Astrocyte of the spinal cord (primary cell): ENCODE measurements at regions not wholly inside any gene's neighbourhood (a gene's known extent, or its start where the extent isn't known, plus 50 kb on each side); places are given as distances from the start of the nearest gene placed in this dataset.
"Not testable (repeated sequence)": the region's sequence is repeated elsewhere in the genome, so short reads cannot be mapped to it uniquely, and the experiment has no call there.

ENCODE experiments used
- DNase-seq: peaks from one replicate; pipeline ENCODE4 v3.0.0; 2011; ENCODE audit warnings: low read depth, low spot score
- H3K4me3 ChIP-seq: 2 replicates; pipeline ENCODE4 v1.5.1; 2011; ENCODE audit warnings: low read depth, mild to moderate bottlenecking, low read length, moderate library complexity
- in situ Hi-C: cut with HindIII; loops from 2 replicates; pipeline ENCODE4 v1.10.0; 2017; ENCODE audit warnings: low sequenced_read_pairs
- TF ChIP-seq, protein P1 (sequence below): IDR thresholded peaks from 2 replicates; pipeline ENCODE4 v1.5.1; 2012; ENCODE audit warnings: low read depth, mild to moderate bottlenecking, low read length, inconsistent platforms

DNA sequence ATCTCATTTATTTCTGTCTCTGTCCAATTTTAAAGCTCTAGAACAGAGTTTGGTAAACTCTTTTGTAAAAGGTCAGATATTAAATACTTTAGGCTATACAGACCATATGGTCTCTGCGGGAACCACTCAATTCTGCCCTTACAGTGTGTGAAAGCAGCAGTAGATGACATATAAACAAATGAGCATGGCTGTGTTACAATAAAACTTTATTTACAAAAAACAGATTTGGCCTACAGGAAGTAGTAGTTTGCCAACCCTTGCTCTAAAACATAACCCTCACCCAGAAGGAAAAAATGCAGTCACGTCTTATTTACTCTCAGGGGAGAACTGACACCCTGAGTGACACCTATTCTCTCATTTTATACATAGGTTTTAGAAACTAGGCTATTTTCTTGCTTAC, 220.4 kb downstream of the DEPDC1B start:
- no peak for DNase-seq
- H3K4me3 ChIP-seq = no peak overlapping the region
- TF ChIP-seq, protein P1, sequence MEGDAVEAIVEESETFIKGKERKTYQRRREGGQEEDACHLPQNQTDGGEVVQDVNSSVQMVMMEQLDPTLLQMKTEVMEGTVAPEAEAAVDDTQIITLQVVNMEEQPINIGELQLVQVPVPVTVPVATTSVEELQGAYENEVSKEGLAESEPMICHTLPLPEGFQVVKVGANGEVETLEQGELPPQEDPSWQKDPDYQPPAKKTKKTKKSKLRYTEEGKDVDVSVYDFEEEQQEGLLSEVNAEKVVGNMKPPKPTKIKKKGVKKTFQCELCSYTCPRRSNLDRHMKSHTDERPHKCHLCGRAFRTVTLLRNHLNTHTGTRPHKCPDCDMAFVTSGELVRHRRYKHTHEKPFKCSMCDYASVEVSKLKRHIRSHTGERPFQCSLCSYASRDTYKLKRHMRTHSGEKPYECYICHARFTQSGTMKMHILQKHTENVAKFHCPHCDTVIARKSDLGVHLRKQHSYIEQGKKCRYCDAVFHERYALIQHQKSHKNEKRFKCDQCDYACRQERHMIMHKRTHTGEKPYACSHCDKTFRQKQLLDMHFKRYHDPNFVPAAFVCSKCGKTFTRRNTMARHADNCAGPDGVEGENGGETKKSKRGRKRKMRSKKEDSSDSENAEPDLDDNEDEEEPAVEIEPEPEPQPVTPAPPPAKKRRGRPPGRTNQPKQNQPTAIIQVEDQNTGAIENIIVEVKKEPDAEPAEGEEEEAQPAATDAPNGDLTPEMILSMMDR = no peak
- in situ Hi-C loops = no loop called here

DNA sequence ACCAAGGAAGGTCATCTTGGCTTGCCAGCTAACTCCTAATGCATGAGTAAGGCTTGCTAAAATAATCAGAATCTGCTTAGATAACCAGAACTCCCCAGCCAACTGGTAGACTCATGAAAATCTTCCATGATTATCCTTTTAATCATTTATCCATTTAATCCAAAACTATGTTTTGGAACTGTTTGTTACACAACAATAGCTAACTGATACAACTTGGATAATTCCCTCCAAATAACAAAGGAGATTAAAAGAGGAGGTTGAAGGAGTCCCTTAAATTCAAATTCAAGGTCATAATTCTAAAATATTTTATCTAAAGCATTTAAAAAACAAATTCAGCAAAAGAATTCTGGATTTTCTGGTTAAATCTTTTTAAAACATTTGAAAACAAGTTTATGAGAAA, 222.1 kb downstream of the DEPDC1B start:
- DNase-seq = no peak
- H3K4me3 ChIP-seq = no peak overlapping the region
- in situ Hi-C loops = no loop called here
- TF ChIP-seq, protein P1 = no peak

DNA sequence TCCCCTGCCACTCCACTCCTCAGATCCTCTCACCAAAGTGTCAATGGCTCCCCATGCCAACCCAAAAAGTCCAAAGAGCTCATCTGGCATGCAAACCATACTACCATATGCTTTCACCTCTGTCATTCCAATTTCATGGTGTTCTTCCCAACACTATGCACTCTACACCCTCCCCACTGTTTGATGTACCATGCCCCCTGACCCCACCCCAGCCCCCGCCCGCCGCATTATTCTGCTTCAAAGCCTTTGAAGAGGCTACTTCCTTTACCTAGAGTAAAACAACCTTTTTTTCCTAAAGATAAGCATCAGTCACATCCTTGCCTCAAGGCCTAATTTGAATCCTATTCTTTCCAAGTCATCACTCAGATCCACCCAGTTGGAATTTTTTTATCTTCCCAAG, 226.3 kb downstream of the DEPDC1B start:
- in situ Hi-C loops = no loop called here
- H3K4me3 ChIP-seq = no peak overlapping the region
- TF ChIP-seq, protein P1 = no peak
- DNase-seq = no peak

DNA sequence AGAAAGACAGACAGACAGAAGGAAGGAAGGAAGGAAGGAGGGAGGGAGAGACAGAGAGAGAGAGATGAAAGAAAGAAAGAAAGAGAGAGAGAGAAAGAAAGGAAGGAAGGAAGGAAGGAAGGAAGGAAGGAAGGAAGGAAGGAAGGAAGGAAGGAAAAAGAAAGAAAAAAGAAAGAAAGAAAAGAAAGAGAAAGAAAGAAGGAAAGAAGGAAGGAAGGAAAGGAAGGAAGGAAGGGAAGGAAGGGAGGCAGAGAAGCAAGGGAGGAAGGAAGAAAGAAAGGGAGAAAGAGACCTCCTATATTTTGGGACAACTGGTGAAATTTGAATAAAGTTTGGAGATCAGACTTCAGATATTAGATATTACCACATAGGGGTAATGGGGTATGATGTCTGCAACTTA, 226.9 kb downstream of the DEPDC1B start:
- in situ Hi-C loops, H3K4me3 ChIP-seq, DNase-seq: not testable (repeated sequence)

DNA sequence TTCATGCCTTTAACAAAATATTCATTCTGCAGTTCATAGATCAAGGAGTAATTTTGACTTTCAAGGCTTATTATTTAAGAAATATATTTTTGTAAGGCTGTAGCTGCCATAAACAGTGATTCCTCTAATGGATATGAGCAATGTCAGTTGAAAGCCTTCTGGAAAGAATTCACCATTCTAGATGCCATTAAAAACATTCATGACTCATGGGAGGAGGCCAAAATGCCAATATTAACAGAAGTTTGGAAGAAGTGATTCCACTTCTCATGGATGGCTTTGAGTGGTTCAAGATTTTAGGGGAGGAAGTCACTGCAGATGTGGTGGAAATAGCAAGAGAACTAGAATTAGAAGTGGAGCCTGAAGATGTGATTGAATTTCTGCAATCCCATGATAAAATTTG, 229.1 kb downstream of the DEPDC1B start:
- in situ Hi-C loops = no loop called here
- DNase-seq = no peak
- TF ChIP-seq, protein P1 = no peak

DNA sequence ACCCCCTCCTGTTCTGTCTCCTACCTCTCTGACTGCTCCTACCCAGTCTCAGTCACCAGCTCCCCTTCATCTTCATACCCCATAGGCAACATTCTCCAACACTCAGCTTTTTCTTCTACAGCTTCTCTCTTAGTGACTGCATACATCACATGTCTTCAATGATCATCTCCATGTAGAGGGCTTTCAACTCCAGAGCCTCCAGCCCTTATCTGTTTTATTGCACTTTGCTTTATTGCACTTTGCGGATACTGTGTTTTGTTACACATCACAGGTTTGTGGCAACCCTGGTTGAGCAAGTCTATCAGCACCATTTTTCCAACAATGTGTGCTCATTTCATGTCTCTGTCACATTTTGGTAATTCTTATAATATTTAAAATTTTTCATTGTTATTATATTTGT, 230.7 kb downstream of the DEPDC1B start:
- in situ Hi-C loops = no loop called here
- TF ChIP-seq, protein P1 = no peak
- no peak overlapping the region for H3K4me3 ChIP-seq
- no peak for DNase-seq

More for the DNA sequence above, 229.1 kb downstream of the DEPDC1B start:
- no peak overlapping the region for H3K4me3 ChIP-seq

DNA sequence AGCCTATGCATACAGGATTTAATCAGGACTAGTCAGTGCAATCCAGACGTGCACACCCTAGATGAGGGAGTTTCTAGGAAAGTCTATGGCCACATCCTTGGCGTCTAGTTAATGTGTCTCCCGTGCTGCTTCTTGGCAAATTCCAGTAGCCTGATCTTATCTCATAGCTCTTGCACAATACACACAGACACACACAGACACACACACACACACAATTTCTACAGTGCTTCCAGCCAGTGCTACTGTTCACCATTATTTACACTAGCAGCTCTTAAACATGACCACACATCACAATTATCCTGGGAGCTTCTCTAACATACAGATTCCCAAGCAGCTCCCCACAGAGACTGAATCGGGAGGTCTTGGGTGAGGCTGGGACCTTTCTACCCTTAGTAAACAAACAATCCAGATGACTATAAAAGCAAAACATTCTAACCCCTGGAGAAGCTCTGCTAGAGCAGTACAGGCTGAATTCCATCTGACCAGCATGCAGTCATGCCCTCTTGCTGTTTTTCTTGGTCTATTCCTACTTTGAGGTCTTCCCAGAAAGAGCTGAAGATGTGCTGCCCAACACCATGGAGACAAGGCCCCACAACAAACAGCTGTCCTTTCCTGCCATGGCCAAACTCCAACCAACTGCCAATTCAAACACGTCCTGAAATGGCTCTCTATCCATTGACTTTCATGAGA, 236.6 kb downstream of the DEPDC1B start:
- TF ChIP-seq, protein P1 = no peak
- H3K4me3 ChIP-seq = no peak overlapping the region
- in situ Hi-C loops = no loop called here
- DNase-seq = peak; percentile 90
